ENCODE measurements at regions not wholly inside any gene's neighbourhood (a gene's known extent, or its start where the extent isn't known, plus 50 kb on each side); places are given as distances from the start of the nearest gene placed in this dataset.

DNA sequence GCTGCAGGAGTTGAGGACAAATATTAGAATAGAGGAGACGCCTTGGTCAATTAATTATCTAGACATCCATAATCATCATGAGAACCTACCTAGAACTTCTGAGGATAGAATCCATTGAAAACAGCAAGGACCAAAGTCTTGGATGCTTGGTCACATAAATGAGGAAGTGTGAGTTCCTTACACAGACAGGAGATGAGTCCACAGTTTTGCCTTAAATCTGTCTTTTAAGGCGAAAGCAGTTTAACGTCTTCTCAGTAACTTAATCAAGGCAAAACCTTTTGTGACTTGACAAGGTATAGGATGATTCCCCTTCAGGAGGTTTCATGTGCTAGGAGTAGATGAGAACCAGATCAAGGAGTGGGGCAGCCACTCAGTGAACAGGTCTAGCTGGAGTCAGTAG lies 1783.2 kb upstream of the CELF4 start:
- no peak for DNase-seq (ENCODE audit: low read depth)
- TF ChIP-seq, protein P1, sequence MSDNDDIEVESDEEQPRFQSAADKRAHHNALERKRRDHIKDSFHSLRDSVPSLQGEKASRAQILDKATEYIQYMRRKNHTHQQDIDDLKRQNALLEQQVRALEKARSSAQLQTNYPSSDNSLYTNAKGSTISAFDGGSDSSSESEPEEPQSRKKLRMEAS (IDR thresholded peaks at IDR 0.05; ENCODE audit: low read depth, low read length): no peak
- no peak for TF ChIP-seq POLR2A (IDR thresholded peaks at IDR 0.05; ENCODE audit: extremely low read depth, insufficient read length)
- TF ChIP-seq, protein P2, sequence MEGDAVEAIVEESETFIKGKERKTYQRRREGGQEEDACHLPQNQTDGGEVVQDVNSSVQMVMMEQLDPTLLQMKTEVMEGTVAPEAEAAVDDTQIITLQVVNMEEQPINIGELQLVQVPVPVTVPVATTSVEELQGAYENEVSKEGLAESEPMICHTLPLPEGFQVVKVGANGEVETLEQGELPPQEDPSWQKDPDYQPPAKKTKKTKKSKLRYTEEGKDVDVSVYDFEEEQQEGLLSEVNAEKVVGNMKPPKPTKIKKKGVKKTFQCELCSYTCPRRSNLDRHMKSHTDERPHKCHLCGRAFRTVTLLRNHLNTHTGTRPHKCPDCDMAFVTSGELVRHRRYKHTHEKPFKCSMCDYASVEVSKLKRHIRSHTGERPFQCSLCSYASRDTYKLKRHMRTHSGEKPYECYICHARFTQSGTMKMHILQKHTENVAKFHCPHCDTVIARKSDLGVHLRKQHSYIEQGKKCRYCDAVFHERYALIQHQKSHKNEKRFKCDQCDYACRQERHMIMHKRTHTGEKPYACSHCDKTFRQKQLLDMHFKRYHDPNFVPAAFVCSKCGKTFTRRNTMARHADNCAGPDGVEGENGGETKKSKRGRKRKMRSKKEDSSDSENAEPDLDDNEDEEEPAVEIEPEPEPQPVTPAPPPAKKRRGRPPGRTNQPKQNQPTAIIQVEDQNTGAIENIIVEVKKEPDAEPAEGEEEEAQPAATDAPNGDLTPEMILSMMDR (IDR thresholded peaks at IDR 0.05; ENCODE audit: low read depth, low read length): no peak
- TF ChIP-seq MYC (IDR thresholded peaks at IDR 0.05; ENCODE audit: low read depth, low read length): no peak
- no peak overlapping the region for H3K4me3 ChIP-seq (ENCODE audit: low read depth, low read length)

GRCh38 chr18:39347701-39348100 lies 1782.1 kb upstream of the CELF4 start:
- no peak for DNase-seq (ENCODE audit: low read depth)
- H3K4me3 ChIP-seq (ENCODE audit: low read depth, low read length): no peak overlapping the region

DNA sequence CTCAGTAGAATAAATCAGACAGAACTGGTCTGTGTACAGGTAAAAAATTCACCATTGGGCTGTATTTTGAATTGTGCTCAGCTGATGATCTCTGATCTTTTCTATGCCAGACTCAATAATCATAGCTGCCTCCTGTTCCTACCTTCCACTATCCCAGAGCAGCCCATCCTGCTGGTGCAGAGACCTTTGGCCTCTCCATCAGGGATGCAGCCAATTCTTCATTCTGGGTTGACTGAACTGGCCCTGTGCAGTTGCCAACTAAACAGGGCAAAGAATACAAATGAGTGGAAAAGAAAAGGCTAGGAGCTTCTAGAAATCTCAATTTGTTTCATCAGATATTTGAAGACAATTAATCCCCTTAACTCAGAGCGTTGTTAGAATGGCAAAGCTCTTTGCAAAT lies 1781.3 kb upstream of the CELF4 start:
- no peak for DNase-seq (ENCODE audit: low read depth)
- no peak overlapping the region for H3K4me3 ChIP-seq (ENCODE audit: low read depth, low read length)
- no peak for TF ChIP-seq MYC (IDR thresholded peaks at IDR 0.05; ENCODE audit: low read depth, low read length)
- TF ChIP-seq, protein P2 (IDR thresholded peaks at IDR 0.05; ENCODE audit: low read depth, low read length): no peak
- TF ChIP-seq, protein P1 (IDR thresholded peaks at IDR 0.05; ENCODE audit: low read depth, low read length): no peak
- TF ChIP-seq POLR2A (IDR thresholded peaks at IDR 0.05; ENCODE audit: extremely low read depth, insufficient read length): no peak

More at GRCh38 chr18:39347701-39348100, 1782.1 kb upstream of the CELF4 start:
- TF ChIP-seq, protein P1 (IDR thresholded peaks at IDR 0.05; ENCODE audit: low read depth, low read length): no peak
- TF ChIP-seq, protein P2 (IDR thresholded peaks at IDR 0.05; ENCODE audit: low read depth, low read length): no peak
- TF ChIP-seq POLR2A (IDR thresholded peaks at IDR 0.05; ENCODE audit: extremely low read depth, insufficient read length) (no peak), MYC (IDR thresholded peaks at IDR 0.05; ENCODE audit: low read depth, low read length) (no peak)

DNA sequence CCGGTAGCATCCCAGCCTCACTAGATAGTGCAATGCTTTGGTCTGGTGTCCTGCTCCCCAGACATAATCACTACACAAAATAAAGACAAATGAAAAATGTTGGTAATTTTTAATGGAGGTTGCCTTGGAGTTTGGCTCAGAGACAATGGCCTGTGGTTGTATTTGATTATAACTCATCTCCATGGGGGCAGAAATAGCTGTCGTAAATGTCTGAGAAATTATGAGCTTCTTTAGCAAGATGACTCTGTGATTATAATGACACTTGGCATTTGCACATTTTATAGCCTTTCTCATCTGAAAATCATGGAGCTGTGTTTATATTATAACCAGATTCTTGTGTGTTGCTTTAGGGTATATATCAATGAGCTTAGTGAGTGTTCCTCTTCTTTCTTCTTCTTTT lies 1779.7 kb upstream of the CELF4 start:
- no peak overlapping the region for H3K4me3 ChIP-seq (ENCODE audit: low read depth, low read length)
- DNase-seq (ENCODE audit: low read depth): no peak
- TF ChIP-seq POLR2A (IDR thresholded peaks at IDR 0.05; ENCODE audit: extremely low read depth, insufficient read length) (no peak), MYC (IDR thresholded peaks at IDR 0.05; ENCODE audit: low read depth, low read length) (no peak)
- TF ChIP-seq, protein P2 (IDR thresholded peaks at IDR 0.05; ENCODE audit: low read depth, low read length): no peak
- TF ChIP-seq, protein P1 (IDR thresholded peaks at IDR 0.05; ENCODE audit: low read depth, low read length): no peak

GRCh38 chr18:39344487-39344886 lies 1778.9 kb upstream of the CELF4 start:
- DNase-seq (ENCODE audit: low read depth): no peak
- H3K4me3 ChIP-seq (ENCODE audit: low read depth, low read length): no peak overlapping the region
- TF ChIP-seq POLR2A (IDR thresholded peaks at IDR 0.05; ENCODE audit: extremely low read depth, insufficient read length) (no peak), MYC (IDR thresholded peaks at IDR 0.05; ENCODE audit: low read depth, low read length) (no peak)
- TF ChIP-seq, protein P2 (IDR thresholded peaks at IDR 0.05; ENCODE audit: low read depth, low read length): no peak
- TF ChIP-seq, protein P1 (IDR thresholded peaks at IDR 0.05; ENCODE audit: low read depth, low read length): no peak
